CD4-positive, alpha-beta T cell (primary cell): ENCODE measurements at regions not wholly inside any gene's neighbourhood (a gene's known extent, or its start where the extent isn't known, plus 50 kb on each side); places are given as distances from the start of the nearest gene placed in this dataset.

ENCODE experiments used
- ATAC-seq: fragments of 200-7000 bp; cut with Tn5 transposase; one replicate; pipeline ENCODE4 v1.10.0; 2022; ENCODE audit warnings: mild to moderate bottlenecking; ENCODE audit not compliant: poor library complexity
- CTCF ChIA-PET: fragments of 350-600 bp; sonication (Branson Sonifier 250); formaldehyde crosslinking; loops from one replicate; lab custom pipeline; 2021; ENCODE audit warnings: antibody characterized with exemption, inconsistent platforms; lab: Charles Lee
- POLR2A ChIA-PET: fragments of 350-600 bp; sonication (Branson Sonifier 250); formaldehyde crosslinking; loops from one replicate; lab custom pipeline; 2021; ENCODE audit warnings: antibody characterized with exemption, inconsistent platforms; lab: Charles Lee
- DNase-seq, 14 experiments: peaks; one replicate each; pipeline ENCODE4 v3.0.0-alpha.2; 2013 to 2020; ENCODE audit warnings: mixed read lengths in 2 of 14
- H3K27ac ChIP-seq, 2 donors: one replicate each; pipeline versions ENCODE4 v1.5.1 to v1.7.0; 2013; ENCODE audit warnings: low read length in 2 of 2, low read depth in 1 of 2, mild to moderate bottlenecking in 1 of 2
- H3K27me3 ChIP-seq, 2 experiments: 1 replicate in 1 of 2; 2 replicates in 1 of 2; pipeline versions ENCODE4 v1.6.1 to v1.7.0; 2013; ENCODE audit warnings: low read length in 2 of 2, control low read depth in 1 of 2, mild to moderate bottlenecking in 1 of 2, moderate library complexity in 1 of 2; ENCODE audit not compliant: insufficient read depth in 2 of 2, control insufficient read depth in 1 of 2
- H3K36me3 ChIP-seq: one replicate; pipeline ENCODE4 v1.6.1; 2013; ENCODE audit warnings: low read length, control low read depth; ENCODE audit not compliant: insufficient read depth
- H3K4me1 ChIP-seq: one replicate; pipeline ENCODE4 v1.6.1; 2013; ENCODE audit warnings: low read length, control low read depth; ENCODE audit not compliant: insufficient read depth
- H3K4me3 ChIP-seq: one replicate; pipeline ENCODE4 v1.5.1; 2013; ENCODE audit warnings: mild to moderate bottlenecking, low read length, moderate library complexity
- H3K9me3 ChIP-seq, 2 experiments: 1 replicate in 1 of 2; 2 replicates in 1 of 2; pipeline versions ENCODE4 v1.6.1 to v1.7.0; 2013; ENCODE audit warnings: low read length in 2 of 2, mild to moderate bottlenecking in 2 of 2, control low read depth in 1 of 2, moderate library complexity in 1 of 2; ENCODE audit not compliant: control insufficient read depth in 1 of 2, insufficient read depth in 1 of 2
- H3K27ac Mint-ChIP-seq: one replicate; pipeline ENCODE4 v1.8.0; 2020; ENCODE audit warnings: mixed read lengths
- H3K27me3 Mint-ChIP-seq: one replicate; pipeline ENCODE4 v1.8.0; 2021; ENCODE audit warnings: mixed read lengths
- H3K36me3 Mint-ChIP-seq: one replicate; pipeline ENCODE4 v1.8.0; 2021; ENCODE audit warnings: low read depth, mixed read lengths
- H3K4me1 Mint-ChIP-seq: one replicate; pipeline ENCODE4 v1.8.0; 2021; ENCODE audit warnings: low read depth, mixed read lengths
- H3K4me3 Mint-ChIP-seq: one replicate; pipeline ENCODE4 v1.8.0; 2020; ENCODE audit warnings: mild to moderate bottlenecking, mixed read lengths
- H3K9me3 Mint-ChIP-seq: one replicate; pipeline ENCODE4 v1.8.0; 2020; ENCODE audit warnings: mixed read lengths
- CTCF ChIP-seq: fragments of 200-600 bp; IDR thresholded peaks from one replicate; pipeline ENCODE4 v1.8.0; 2022; ENCODE audit warnings: antibody characterized with exemption, mild to moderate bottlenecking
- intact Hi-C, 2 experiments: fragments of 100-400 bp; cut with DNase I in 1 of 2; cut with micrococcal nuclease in 1 of 2; formaldehyde crosslinking; loops; one replicate each; pipeline versions ENCODE4 v1.15.1 to v1.9.0; 2023 to 2025; cut with DNase I, micrococcal nuclease

GRCh38 chr2:168317282-168317681, 69.9 kb upstream of the STK39 start:
- no peak overlapping the region for H3K27ac ChIP-seq
- no peak for ATAC-seq
- no peaks in the 10 kb centered on the region for H3K36me3 ChIP-seq
- no peaks in the 10 kb centered on the region for H3K4me1 Mint-ChIP-seq
- no peaks in the 10 kb centered on the region for H3K36me3 Mint-ChIP-seq
- CTCF ChIA-PET = no interaction called here
- H3K4me3 ChIP-seq = no peak overlapping the region
- no peaks in the 10 kb centered on the region for H3K27me3 ChIP-seq
- peaks cover 3% of the 10 kb centered on the region for H3K9me3 Mint-ChIP-seq
- POLR2A ChIA-PET = no interaction called here
- no peak for TF ChIP-seq CTCF
- no peak overlapping the region for H3K27ac Mint-ChIP-seq
- no peak for DNase-seq
- H3K27me3 Mint-ChIP-seq = no peaks in the 10 kb centered on the region
- H3K9me3 ChIP-seq = no peaks in the 10 kb centered on the region
- no peak overlapping the region for H3K4me3 Mint-ChIP-seq
- H3K4me1 ChIP-seq = no peaks in the 10 kb centered on the region
- intact Hi-C loops = no loop called here

- CTCF ChIA-PET = no interaction called here
Observed at GRCh38 chr2:168320267-168320666, 72.9 kb upstream of the STK39 start.

GRCh38 chr2:168322325-168323007, 75.1 kb upstream of the STK39 start:
- CTCF ChIA-PET = interaction anchor here (1.7 kb wide), 1 partner anchor 10 kb away, joined by 3 read pairs; no protein-coding TSS in a partner anchor
- no peaks in the 10 kb centered on the region for H3K36me3 ChIP-seq
- TF ChIP-seq CTCF = no peak
- intact Hi-C loops = no loop called here
- H3K4me3 Mint-ChIP-seq = no peak overlapping the region
- no peaks in the 10 kb centered on the region for H3K4me1 ChIP-seq
- no peak overlapping the region for H3K27ac ChIP-seq
- H3K36me3 Mint-ChIP-seq = no peaks in the 10 kb centered on the region
- ATAC-seq (no peak), DNase-seq (no peak)
- POLR2A ChIA-PET = no interaction called here
- no peaks in the 10 kb centered on the region for H3K27me3 ChIP-seq
- no peaks in the 10 kb centered on the region for H3K4me1 Mint-ChIP-seq
- peaks cover 8% of the 10 kb centered on the region for H3K27me3 Mint-ChIP-seq
- peaks cover under 1% of the 10 kb centered on the region for H3K9me3 Mint-ChIP-seq
- H3K27ac Mint-ChIP-seq = no peak overlapping the region
- H3K4me3 ChIP-seq = no peak overlapping the region
- no peaks in the 10 kb centered on the region for H3K9me3 ChIP-seq

More at GRCh38 chr2:168320267-168320666, 72.9 kb upstream of the STK39 start:
- no peaks in the 10 kb centered on the region for H3K36me3 Mint-ChIP-seq
- H3K9me3 ChIP-seq = no peaks in the 10 kb centered on the region
- H3K4me1 Mint-ChIP-seq = no peaks in the 10 kb centered on the region
- H3K4me3 Mint-ChIP-seq = no peak overlapping the region
- no peak for DNase-seq
- no peak overlapping the region for H3K27ac Mint-ChIP-seq
- H3K4me1 ChIP-seq = no peaks in the 10 kb centered on the region
- intact Hi-C loops = no loop called here
- H3K27me3 ChIP-seq = no peaks in the 10 kb centered on the region
- H3K9me3 Mint-ChIP-seq = no peaks in the 10 kb centered on the region
- H3K27ac ChIP-seq = no peak overlapping the region
- ATAC-seq = no peak
- H3K36me3 ChIP-seq = no peaks in the 10 kb centered on the region
- TF ChIP-seq CTCF = no peak
- POLR2A ChIA-PET = no interaction called here
- H3K4me3 ChIP-seq = no peak overlapping the region
- peaks cover 8% of the 10 kb centered on the region for H3K27me3 Mint-ChIP-seq
